ENCODE measurements at regions not wholly inside any gene's neighbourhood (a gene's known extent, or its start where the extent isn't known, plus 50 kb on each side); places are given as distances from the start of the nearest gene placed in this dataset.
A peak's percentile ranks its signal among the peaks of the same experiment; 100 is the strongest.

DNA sequence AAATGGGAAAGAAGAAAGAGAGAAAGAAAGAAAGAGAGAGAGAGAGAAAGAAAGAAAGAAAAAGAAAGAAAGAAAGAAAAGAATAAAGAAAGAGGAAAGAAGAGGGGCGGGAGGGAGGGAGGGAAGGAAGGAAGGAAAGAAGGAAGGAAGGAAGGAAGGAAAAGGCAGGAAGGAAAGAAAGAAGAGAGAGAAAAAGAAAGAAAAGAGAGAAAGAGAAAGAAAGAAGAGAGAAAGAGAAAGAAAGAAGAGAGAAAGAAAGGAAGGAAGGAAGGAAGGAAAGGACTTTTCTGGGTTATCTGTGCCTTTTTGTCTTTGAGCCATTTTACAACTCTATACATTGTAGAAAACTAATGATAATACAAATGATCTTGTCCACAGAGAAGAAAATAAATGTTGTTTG lies 136.6 kb upstream of the SMAD3 start:
- Mint-ChIP-seq H3K36me3 (ENCODE audit: low read depth) (no peaks in the 10 kb centered on the region), H3K4me1 (peaks cover 43% of the 10 kb centered on the region), H3K9me3 (peaks cover 5% of the 10 kb centered on the region), H3K27me3 (ENCODE audit: low read depth) (peaks cover 4% of the 10 kb centered on the region), H3K4me3 (no peak overlapping the region), H3K27ac (no peak overlapping the region)
- TF ChIP-seq, protein P1, sequence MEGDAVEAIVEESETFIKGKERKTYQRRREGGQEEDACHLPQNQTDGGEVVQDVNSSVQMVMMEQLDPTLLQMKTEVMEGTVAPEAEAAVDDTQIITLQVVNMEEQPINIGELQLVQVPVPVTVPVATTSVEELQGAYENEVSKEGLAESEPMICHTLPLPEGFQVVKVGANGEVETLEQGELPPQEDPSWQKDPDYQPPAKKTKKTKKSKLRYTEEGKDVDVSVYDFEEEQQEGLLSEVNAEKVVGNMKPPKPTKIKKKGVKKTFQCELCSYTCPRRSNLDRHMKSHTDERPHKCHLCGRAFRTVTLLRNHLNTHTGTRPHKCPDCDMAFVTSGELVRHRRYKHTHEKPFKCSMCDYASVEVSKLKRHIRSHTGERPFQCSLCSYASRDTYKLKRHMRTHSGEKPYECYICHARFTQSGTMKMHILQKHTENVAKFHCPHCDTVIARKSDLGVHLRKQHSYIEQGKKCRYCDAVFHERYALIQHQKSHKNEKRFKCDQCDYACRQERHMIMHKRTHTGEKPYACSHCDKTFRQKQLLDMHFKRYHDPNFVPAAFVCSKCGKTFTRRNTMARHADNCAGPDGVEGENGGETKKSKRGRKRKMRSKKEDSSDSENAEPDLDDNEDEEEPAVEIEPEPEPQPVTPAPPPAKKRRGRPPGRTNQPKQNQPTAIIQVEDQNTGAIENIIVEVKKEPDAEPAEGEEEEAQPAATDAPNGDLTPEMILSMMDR (IDR thresholded peaks at IDR 0.05; ENCODE audit: unreplicated experiment in 3 of 3), result no peak

DNA sequence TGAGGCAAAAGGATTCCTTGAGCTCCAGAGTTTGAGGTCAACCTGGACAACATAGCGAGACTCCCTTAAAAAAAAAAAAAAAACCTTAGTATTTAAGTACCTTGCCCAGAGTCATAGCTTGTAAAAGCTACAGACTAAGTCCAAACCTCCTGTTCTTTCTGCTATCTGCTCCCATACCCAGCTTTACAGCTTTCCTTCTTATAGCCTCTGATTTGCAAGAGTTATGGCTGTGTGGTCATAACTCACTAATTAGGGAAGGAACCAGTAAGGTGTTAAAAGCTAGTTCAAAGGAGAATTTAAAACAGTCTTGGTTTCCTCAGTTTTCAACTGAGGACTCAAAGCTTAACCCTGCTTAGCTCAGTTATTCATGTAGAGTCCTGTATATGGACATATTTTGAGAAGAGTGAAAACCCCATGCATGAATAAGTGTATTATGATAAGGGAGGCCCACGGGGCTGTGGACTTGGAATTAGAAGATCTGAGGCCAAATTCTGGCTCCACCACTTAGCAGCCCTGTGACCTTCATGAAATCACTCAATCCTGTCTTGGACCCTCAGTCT lies 135.5 kb upstream of the SMAD3 start:
- Mint-ChIP-seq H3K27me3 (ENCODE audit: low read depth) (peaks cover 4% of the 10 kb centered on the region), H3K27ac (peak overlapping the region; percentile 30 to 87 (median 61)), H3K9me3 (no peaks in the 10 kb centered on the region), H3K36me3 (ENCODE audit: low read depth) (no peaks in the 10 kb centered on the region), H3K4me3 (no peak overlapping the region), H3K4me1 (peaks cover 43% of the 10 kb centered on the region)
- TF ChIP-seq, protein P1 (IDR thresholded peaks at IDR 0.05; ENCODE audit: unreplicated experiment in 3 of 3), result no peak

DNA sequence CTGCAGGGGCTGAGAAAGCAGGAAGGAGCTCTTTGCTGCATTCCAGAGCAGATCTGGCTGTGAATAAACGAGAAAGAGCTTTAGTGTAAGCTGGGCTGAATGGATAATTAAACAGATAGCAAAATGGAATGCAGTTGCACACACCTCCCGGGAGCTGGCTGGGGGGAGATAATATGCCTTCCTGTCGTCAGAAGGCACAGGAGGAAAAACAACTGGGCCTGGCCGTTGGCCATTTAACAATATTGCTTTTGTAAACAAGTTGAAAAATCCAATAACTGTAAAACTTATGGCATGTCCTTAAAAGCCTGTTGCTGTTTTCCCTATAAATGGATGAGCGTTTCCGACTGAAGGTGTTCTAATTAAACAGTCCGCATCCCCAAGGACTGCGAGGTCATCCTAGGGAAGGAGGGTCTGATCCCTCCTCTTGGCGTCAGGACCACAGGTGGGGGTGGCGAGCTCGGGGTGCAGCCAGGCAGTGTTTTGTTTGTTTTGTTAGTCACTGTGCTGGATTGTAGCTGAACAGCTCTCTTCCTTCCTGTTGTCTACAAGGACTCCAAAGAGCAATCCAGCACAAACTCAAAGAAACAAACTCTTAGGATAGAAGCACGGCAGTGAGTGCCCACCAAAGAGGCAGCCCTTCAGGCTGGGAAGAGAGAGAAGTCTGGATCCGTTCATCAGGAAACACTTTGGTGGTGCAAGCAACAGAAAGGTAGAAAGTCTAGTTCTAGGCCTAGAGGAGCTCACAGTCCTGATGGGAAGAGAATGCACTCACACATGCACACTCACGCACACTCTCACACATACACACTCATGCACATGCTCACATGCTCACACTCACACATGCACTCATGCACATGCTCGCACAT lies 133.4 kb upstream of the SMAD3 start:
- Mint-ChIP-seq H3K36me3 (ENCODE audit: low read depth) (no peaks in the 10 kb centered on the region), H3K27ac (peak overlapping the region; percentile 70 to 92 (median 77)), H3K4me1 (peaks cover 57% of the 10 kb centered on the region), H3K27me3 (ENCODE audit: low read depth) (peaks cover 4% of the 10 kb centered on the region), H3K9me3 (no peaks in the 10 kb centered on the region), H3K4me3 (peak overlapping the region; percentile 5 to 8 (median 6))
- TF ChIP-seq, protein P1 (IDR thresholded peaks at IDR 0.05; ENCODE audit: unreplicated experiment in 3 of 3), result no peak

DNA sequence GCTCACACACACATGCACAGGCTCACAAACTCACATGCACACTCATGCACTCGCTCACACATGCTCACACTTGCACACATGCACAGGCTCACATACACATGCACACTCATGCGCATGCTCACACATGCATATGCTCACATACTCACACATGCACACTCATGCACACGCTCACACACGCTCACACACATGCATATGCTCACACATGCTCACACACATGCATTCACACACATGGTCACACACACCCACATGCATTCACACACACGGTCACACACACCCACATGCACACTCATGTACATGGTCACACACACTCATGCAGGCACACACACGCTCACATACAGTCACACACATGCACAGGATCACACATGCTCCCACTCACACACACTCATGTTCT lies 132.8 kb upstream of the SMAD3 start:
- H3K27ac Mint-ChIP-seq, result peak overlapping the region; percentile 70 to 92 (median 77)
- peaks cover 4% of the 10 kb centered on the region for H3K27me3 Mint-ChIP-seq (ENCODE audit: low read depth)
- H3K9me3 Mint-ChIP-seq, result no peaks in the 10 kb centered on the region
- TF ChIP-seq, protein P1 (IDR thresholded peaks at IDR 0.05; ENCODE audit: unreplicated experiment in 3 of 3), result no peak
- peaks cover 55% of the 10 kb centered on the region for H3K4me1 Mint-ChIP-seq
- H3K36me3 Mint-ChIP-seq (ENCODE audit: low read depth), result no peaks in the 10 kb centered on the region
- H3K4me3 Mint-ChIP-seq, result peak overlapping the region in 1 of 3 experiments; percentile 8

DNA sequence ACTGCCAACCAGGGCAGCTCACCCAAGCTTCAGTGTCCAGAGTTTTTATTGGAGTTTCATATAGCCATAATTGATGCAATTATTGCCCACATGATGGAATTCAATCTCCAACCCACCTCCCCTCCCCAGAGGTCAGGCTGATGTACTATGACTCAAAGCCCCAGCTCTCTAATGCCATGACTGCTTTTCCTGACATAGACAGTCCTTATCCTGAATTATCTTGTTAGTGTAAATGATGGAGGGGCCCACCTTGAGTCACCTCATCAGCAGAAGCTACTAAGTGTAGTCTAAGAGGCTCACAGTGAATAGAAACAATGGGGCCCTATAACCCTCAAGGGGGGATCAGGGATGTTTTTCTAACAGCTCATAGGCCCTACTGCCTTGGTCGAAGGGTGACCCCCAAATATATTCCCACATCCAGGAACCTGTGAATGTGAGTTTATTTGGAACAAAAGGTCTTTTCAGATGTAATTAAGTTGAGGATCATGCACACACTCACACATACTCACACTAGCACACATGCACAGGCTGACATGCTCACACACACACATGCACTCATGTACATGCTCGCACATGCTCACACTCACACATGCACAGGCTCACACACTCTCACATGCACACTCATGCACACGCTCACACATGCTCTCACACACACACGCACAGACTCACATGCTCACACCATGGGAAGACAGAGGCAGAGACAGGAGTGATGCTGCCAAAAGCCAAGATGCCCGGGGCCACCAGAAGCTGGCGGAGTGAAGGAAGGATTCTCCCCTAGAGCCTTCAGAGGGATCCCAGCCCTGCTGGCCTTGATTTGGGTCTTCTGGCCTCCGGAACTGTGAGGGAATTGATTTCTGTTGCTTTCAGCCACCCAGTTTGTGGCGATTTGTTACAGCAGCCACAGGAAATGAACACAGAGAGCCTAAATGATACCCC lies 131.2 kb upstream of the SMAD3 start:
- peaks cover 46% of the 10 kb centered on the region for H3K4me1 Mint-ChIP-seq
- peak overlapping the region in 2 of 3 experiments; percentile 4 to 29 for H3K4me3 Mint-ChIP-seq
- peaks cover 4% of the 10 kb centered on the region for H3K27me3 Mint-ChIP-seq (ENCODE audit: low read depth)
- no peaks in the 10 kb centered on the region for H3K9me3 Mint-ChIP-seq
- no peak overlapping the region for H3K27ac Mint-ChIP-seq
- TF ChIP-seq, protein P1 (IDR thresholded peaks at IDR 0.05; ENCODE audit: unreplicated experiment in 3 of 3), result no peak
- no peaks in the 10 kb centered on the region for H3K36me3 Mint-ChIP-seq (ENCODE audit: low read depth)
